ENCODE measurements at regions not wholly inside any gene's neighbourhood (a gene's known extent, or its start where the extent isn't known, plus 50 kb on each side); places are given as distances from the start of the nearest gene placed in this dataset.

GRCh38 chr7:108808549-108809266, 239.0 kb downstream of the DNAJB9 start:
- no peak overlapping the region for H3K4me3 ChIP-seq (ENCODE audit: low read depth, poor library complexity, severe bottlenecking)
- intact Hi-C loops (cut with DNase I; ENCODE audit: low total_unique reads), result no loop called here
- TF ChIP-seq POLR2A (IDR thresholded peaks at IDR 0.05), result no peak
- TF ChIP-seq CTCF (IDR thresholded peaks at IDR 0.05), result no peak
- WGBS, 2 donors, result 58 to 74% methylated on average over 1 of the region's 1 CpG
- no peak for DNase-seq (ENCODE audit: low spot score in 2 of 2)

DNA sequence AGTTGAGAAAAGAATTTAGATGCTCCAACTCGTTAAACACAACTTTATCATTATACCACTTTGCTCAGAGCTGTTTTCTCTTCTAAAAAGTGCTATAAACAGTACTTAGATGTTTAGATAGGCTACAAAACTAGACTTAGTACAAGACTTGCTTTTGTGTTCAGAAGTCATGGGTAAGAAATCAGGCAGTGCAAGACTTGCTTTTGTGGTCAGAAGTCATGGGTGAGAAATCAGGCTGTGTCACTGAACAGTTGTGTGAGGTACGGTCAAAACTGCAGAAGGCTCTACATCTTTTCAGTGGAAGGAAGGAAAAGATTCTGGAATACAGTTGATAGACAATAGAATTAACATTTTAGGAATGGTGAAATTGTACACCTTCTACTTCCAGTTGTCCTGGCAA, 239.7 kb downstream of the DNAJB9 start:
- DNase-seq (ENCODE audit: low spot score in 2 of 2), result no peak
- TF ChIP-seq POLR2A (IDR thresholded peaks at IDR 0.05), result no peak
- TF ChIP-seq CTCF (IDR thresholded peaks at IDR 0.05), result no peak
- 73 to 75% methylated on average over 2 of the region's 2 CpGs for WGBS, 2 donors
- no peak overlapping the region for H3K4me3 ChIP-seq (ENCODE audit: low read depth, poor library complexity, severe bottlenecking)
- intact Hi-C loops (cut with DNase I; ENCODE audit: low total_unique reads), result no loop called here

- no peak for DNase-seq (ENCODE audit: low spot score in 2 of 2)
- WGBS, 2 donors, result 55 to 63% methylated on average over 2 of the region's 2 CpGs
- intact Hi-C loops (cut with DNase I; ENCODE audit: low total_unique reads), result no loop called here
- H3K4me3 ChIP-seq (ENCODE audit: low read depth, poor library complexity, severe bottlenecking), result no peak overlapping the region
- no peak for TF ChIP-seq CTCF (IDR thresholded peaks at IDR 0.05)
- TF ChIP-seq POLR2A (IDR thresholded peaks at IDR 0.05), result no peak
Observed at GRCh38 chr7:108810756-108811385, 241.2 kb downstream of the DNAJB9 start.

DNA sequence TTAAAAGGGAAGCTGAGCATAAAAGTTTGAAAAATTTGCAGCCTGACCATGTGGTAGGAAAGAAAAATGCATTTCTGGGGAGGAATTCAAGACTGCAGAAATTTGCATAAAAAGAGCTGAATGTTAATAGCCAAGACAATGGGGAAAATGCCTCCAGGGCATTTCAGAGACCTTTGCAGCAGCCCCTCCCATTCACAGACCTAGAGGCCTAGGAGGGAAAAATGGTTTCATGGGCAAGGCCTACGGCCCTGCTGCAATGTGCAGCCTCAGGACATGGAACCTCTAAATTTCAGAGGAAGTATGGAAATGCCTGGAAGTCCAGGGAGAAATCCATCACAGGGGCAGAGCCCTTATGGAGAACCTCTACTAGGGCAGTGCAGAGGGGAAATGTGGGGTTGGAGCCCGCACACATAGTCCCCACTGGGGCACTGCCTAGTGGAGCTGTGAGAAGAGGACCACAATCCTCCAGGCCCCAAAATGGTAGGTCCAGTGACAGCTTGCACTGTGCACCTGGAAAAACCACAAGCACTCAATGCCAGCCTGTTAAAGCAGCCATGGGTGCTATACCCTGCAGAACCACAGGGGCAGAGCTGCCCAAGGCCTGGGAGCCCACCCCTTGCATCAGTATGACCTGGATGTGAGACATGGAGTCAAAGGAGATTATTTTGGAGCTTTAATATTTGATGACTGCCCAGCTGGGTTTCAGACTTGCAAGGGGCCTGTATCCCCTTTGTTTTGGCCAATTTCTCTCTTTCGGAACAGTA, 243.8 kb downstream of the DNAJB9 start:
- DNase-seq (ENCODE audit: low spot score in 2 of 2), result no peak
- intact Hi-C loops (cut with DNase I; ENCODE audit: low total_unique reads), result no loop called here
- H3K4me3 ChIP-seq (ENCODE audit: low read depth, poor library complexity, severe bottlenecking), result no peak overlapping the region
- TF ChIP-seq POLR2A (IDR thresholded peaks at IDR 0.05), result no peak
- TF ChIP-seq CTCF (IDR thresholded peaks at IDR 0.05), result no peak
- WGBS, 2 donors, result 84 to 86% methylated on average over 3 of the region's 3 CpGs

DNA sequence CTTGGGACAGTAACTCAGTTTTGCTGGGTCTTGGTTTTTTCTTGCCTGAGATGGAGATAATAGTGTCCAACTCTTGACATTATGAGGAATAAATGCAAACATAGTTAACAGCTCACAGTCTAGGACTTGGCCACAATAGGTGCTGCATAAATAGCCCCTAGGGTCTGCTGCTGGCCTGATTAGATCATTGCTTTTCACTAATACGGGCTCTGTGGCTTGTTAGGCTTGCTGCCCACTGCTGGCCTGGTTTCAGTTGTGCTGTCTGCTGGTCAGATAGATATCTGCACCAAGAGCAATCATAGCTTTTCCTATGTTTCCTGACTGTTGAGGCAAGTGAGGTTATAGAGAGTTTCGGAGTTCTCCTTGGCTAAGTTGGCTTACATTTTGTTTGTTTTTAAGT, 246.1 kb downstream of the DNAJB9 start:
- 54 to 59% methylated on average over 2 of the region's 2 CpGs for WGBS, 2 donors
- intact Hi-C loops (cut with DNase I; ENCODE audit: low total_unique reads), result no loop called here

More for the DNA sequence above, 246.1 kb downstream of the DNAJB9 start:
- no peak for DNase-seq (ENCODE audit: low spot score in 2 of 2)
- no peak overlapping the region for H3K4me3 ChIP-seq (ENCODE audit: low read depth, poor library complexity, severe bottlenecking)
- TF ChIP-seq POLR2A (IDR thresholded peaks at IDR 0.05) (no peak), CTCF (IDR thresholded peaks at IDR 0.05) (no peak)

Data from lower leg skin (tissue), 4 donors.